Stimulated activated CD8-positive, alpha-beta memory T cell treated with anti-CD3 and anti-CD28 coated beads, Interleukin-7, amount 100 ng/mL, for 48 hours (primary cell): ENCODE measurements at regions not wholly inside any gene's neighbourhood (a gene's known extent, or its start where the extent isn't known, plus 50 kb on each side); places are given as distances from the start of the nearest gene placed in this dataset.

Source experiments
- DNase-seq, 2 donors: peaks; one replicate each; pipeline ENCODE4 v3.0.0-alpha.2; 2020; ENCODE audit warnings: low read depth in 1 of 2; ENCODE audit errors: extremely low read depth in 1 of 2

- no peak for DNase-seq
These were observed 181.6 kb upstream of the GPR12 start for GRCh38 chr13:26942184-26942583.

- peak in 1 of 2 donors; percentile 7 for DNase-seq
These were observed 181.0 kb upstream of the GPR12 start for GRCh38 chr13:26941345-26942174.

GRCh38 chr13:26934096-26934495 is 173.5 kb upstream of the GPR12 start:
- no peak for DNase-seq

- DNase-seq: no peak
These were observed 171.9 kb upstream of the GPR12 start for GRCh38 chr13:26932465-26932864.

- peak; percentile 36 to 55 for DNase-seq
These were observed 169.6 kb upstream of the GPR12 start for GRCh38 chr13:26929971-26930730.

- no peak for DNase-seq
These were observed 166.9 kb upstream of the GPR12 start for GRCh38 chr13:26927511-26927910.

GRCh38 chr13:26926371-26926770 is 165.8 kb upstream of the GPR12 start:
- DNase-seq: no peak

- DNase-seq: no peak
These were observed 163.4 kb upstream of the GPR12 start for GRCh38 chr13:26923824-26924605.

GRCh38 chr13:26921918-26922317 is 161.3 kb upstream of the GPR12 start:
- no peak for DNase-seq

GRCh38 chr13:26920614-26921355 is 160.2 kb upstream of the GPR12 start:
- DNase-seq: no peak

- no peak for DNase-seq
These were observed 159.1 kb upstream of the GPR12 start for GRCh38 chr13:26919732-26920131.

GRCh38 chr13:26919311-26919710 is 158.7 kb upstream of the GPR12 start:
- no peak for DNase-seq

- DNase-seq: no peak
These were observed 154.0 kb upstream of the GPR12 start for GRCh38 chr13:26914624-26915023.

- no peak for DNase-seq
These were observed 153.6 kb upstream of the GPR12 start for GRCh38 chr13:26914148-26914547.

- DNase-seq: no peak
These were observed 150.3 kb upstream of the GPR12 start for GRCh38 chr13:26910754-26911465.

GRCh38 chr13:26909477-26909876 is 148.9 kb upstream of the GPR12 start:
- no peak for DNase-seq

GRCh38 chr13:26908126-26908525 is 147.5 kb upstream of the GPR12 start:
- no peak for DNase-seq

- DNase-seq: no peak
These were observed 138.6 kb upstream of the GPR12 start for GRCh38 chr13:26899202-26899601.

GRCh38 chr13:26897706-26898550 is 137.3 kb upstream of the GPR12 start:
- no peak for DNase-seq
